Body of pancreas (tissue), 4 donors: ENCODE measurements at regions not wholly inside any gene's neighbourhood (a gene's known extent, or its start where the extent isn't known, plus 50 kb on each side); places are given as distances from the start of the nearest gene placed in this dataset.

ENCODE experiments used
- ATAC-seq: fragments of 150-250 bp; one replicate; pipeline ENCODE4 v1.9.1; 2016
- DNase-seq, 4 donors: peaks; one replicate each; pipeline ENCODE4 v3.0.0-alpha.2; 2019
- H3K27ac ChIP-seq, 4 donors: fragments of 200-600 bp; sonication (generic); 1 replicate in 3 of 4; 2 replicates in 1 of 4; pipeline versions ENCODE4 v1.5.1 to v1.6.1; 2016 to 2019; ENCODE audit warnings: mild to moderate bottlenecking in 1 of 4, mixed read lengths in 1 of 4, moderate library complexity in 1 of 4
- H3K27me3 ChIP-seq, 2 donors: fragments of 200-600 bp; sonication (generic); one replicate each; pipeline ENCODE4 v1.6.0; 2016; ENCODE audit warnings: mild to moderate bottlenecking in 1 of 2
- H3K36me3 ChIP-seq, 2 donors: fragments of 200-600 bp; sonication (generic); replicated peaks in 1 of 2; 2 replicates each; pipeline ENCODE4 v1.5.1; 2016; ENCODE audit warnings: low read depth in 2 of 2; ENCODE audit not compliant: insufficient read depth in 1 of 2
- H3K4me1 ChIP-seq: fragments of 200-600 bp; sonication (generic); one replicate; pipeline ENCODE4 v1.6.0; 2016
- H3K4me3 ChIP-seq, 2 donors: fragments of 200-600 bp; sonication (generic); 1 replicate in 1 of 2; 2 replicates in 1 of 2; pipeline ENCODE4 v1.5.1; 2016 to 2019
- H3K9me3 ChIP-seq, 3 donors: fragments of 200-600 bp; sonication (generic); 1 replicate in 2 of 3; 2 replicates in 1 of 3; pipeline ENCODE4 v1.5.1; 2016
- CTCF ChIP-seq, 7 experiments: fragments of 450-650 bp in 4 of 7; fragments of 200-600 bp in 3 of 7; sonication (generic) in 3 of 7; IDR thresholded peaks; one replicate each; pipeline ENCODE4 v1.5.1; 2016 to 2019; ENCODE audit warnings: antibody characterized with exemption in 7 of 7
- POLR2A ChIP-seq, 3 donors: fragments of 450-650 bp; IDR thresholded peaks; one replicate each; pipeline ENCODE4 v1.6.1; 2016; ENCODE audit warnings: antibody characterized with exemption in 3 of 3, mild to moderate bottlenecking in 2 of 3
- WGBS, 2 donors: methylation state at CpG; one replicate each; pipeline ENCODE4 v1.1.5; 2017; 5-methylcytosine and 5-hydroxymethylcytosine counted together
- intact Hi-C: fragments of 100-400 bp; cut with DNase I; formaldehyde crosslinking; loops from one replicate; pipeline ENCODE4 v1.15.1; 2023

DNA sequence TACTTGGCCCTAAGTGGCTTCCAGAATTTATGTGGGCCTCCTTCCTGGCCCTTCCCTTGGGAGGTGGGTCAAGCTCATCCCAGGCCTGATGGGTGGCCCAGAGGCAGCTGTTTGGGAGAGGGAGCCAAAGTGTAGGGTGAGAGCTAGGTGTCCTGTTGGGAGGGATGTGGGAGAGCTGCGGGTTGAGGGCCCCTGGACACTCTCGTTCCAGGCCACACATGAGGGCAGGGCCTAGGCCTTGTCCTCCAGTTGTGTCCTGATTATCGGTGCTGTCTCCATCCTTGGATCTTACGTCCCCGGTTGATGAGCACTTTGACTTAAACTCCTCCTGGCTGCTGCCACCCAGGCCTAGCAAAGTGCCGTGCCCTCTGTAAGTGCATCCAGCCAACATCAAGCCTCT, 177.5 kb upstream of the VASH1 start:
- Histone ChIP-seq H3K27ac (peak overlapping the region; percentile 45 to 83 (median 77)), H3K27me3 (no peaks in the 10 kb centered on the region), H3K4me3 (no peak overlapping the region), H3K36me3 (no peaks in the 10 kb centered on the region), H3K4me1 (peaks cover 35% of the 10 kb centered on the region), H3K9me3 (no peaks in the 10 kb centered on the region)
- intact Hi-C loops = no loop called here
- TF ChIP-seq POLR2A (IDR thresholded peaks at IDR 0.05) (no peak), CTCF (IDR thresholded peaks at IDR 0.05) (no peak)
- WGBS, 2 donors = 67 to 72% methylated on average over 1 to 6 of the region's 6 CpGs
- peak; percentile 3 for ATAC-seq
- no peak for DNase-seq

GRCh38 chr14:76584271-76584702, 177.0 kb upstream of the VASH1 start:
- peak; percentile 94 for ATAC-seq
- intact Hi-C loops = no loop called here
- Histone ChIP-seq H3K9me3 (no peaks in the 10 kb centered on the region), H3K36me3 (no peaks in the 10 kb centered on the region), H3K4me3 (no peak overlapping the region), H3K27ac (peak overlapping the region; percentile 45 to 83 (median 77)), H3K27me3 (no peaks in the 10 kb centered on the region), H3K4me1 (peaks cover 35% of the 10 kb centered on the region)
- TF ChIP-seq POLR2A (IDR thresholded peaks at IDR 0.05) = no peak
- TF ChIP-seq CTCF (IDR thresholded peaks at IDR 0.05) = no peak
- WGBS, 2 donors = 43 to 48% methylated on average over 9 of the region's 9 CpGs
- peak; percentile 67 to 81 (median 77) for DNase-seq

GRCh38 chr14:76585616-76586015, 175.7 kb upstream of the VASH1 start:
- no peak overlapping the region for H3K4me3 ChIP-seq
- TF ChIP-seq CTCF (IDR thresholded peaks at IDR 0.05) = no peak
- TF ChIP-seq POLR2A (IDR thresholded peaks at IDR 0.05) = no peak
- DNase-seq = peak in 2 of 4 donors; percentile 11 to 48
- peaks cover 35% of the 10 kb centered on the region for H3K4me1 ChIP-seq
- ATAC-seq = no peak
- peak overlapping the region; percentile 15 to 83 (median 77) for H3K27ac ChIP-seq
- intact Hi-C loops = no loop called here
- no peaks in the 10 kb centered on the region for H3K36me3 ChIP-seq
- H3K27me3 ChIP-seq = no peaks in the 10 kb centered on the region
- H3K9me3 ChIP-seq = no peaks in the 10 kb centered on the region
- WGBS, 2 donors = 34 to 39% methylated on average over 8 of the region's 8 CpGs

- Histone ChIP-seq H3K27me3 (no peaks in the 10 kb centered on the region), H3K9me3 (no peaks in the 10 kb centered on the region), H3K4me1 (peaks cover 26% of the 10 kb centered on the region), H3K4me3 (no peak overlapping the region), H3K27ac (no peak overlapping the region), H3K36me3 (no peaks in the 10 kb centered on the region)
- TF ChIP-seq POLR2A (IDR thresholded peaks at IDR 0.05) (no peak), CTCF (IDR thresholded peaks at IDR 0.05) (no peak)
- no peak for DNase-seq
- no peak for ATAC-seq
- WGBS, 2 donors = 85 to 96% methylated on average over 4 of the region's 4 CpGs
- intact Hi-C loops = no loop called here
Measured at GRCh38 chr14:76589246-76589645, 172.0 kb upstream of the VASH1 start.

DNA sequence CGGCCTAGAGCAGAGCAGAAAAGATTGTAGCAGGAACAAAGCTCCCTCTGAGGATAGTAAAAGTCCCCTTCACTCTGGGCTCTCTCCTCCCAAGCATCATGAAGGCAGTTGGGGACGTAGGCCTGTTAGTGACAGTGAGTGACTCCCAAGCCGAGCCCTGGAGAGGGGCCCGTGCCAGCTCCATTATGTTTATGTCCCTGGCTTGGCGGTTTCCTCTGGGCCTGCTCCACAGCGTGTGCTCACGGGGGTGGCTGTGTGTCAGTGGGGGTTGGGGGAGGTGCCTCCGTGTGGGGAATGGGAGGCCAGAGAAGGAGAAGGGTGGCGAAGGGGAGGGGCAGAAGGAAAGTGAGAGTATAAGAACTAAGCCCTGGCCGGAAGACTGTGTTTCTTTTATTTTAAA, 170.0 kb upstream of the VASH1 start:
- H3K27ac ChIP-seq = no peak overlapping the region
- H3K27me3 ChIP-seq = no peaks in the 10 kb centered on the region
- H3K36me3 ChIP-seq = no peaks in the 10 kb centered on the region
- no peaks in the 10 kb centered on the region for H3K9me3 ChIP-seq
- H3K4me1 ChIP-seq = peaks cover 10% of the 10 kb centered on the region
- ATAC-seq = no peak
- H3K4me3 ChIP-seq = no peak overlapping the region
- no peak for DNase-seq
- intact Hi-C loops = no loop called here
- no peak for TF ChIP-seq POLR2A (IDR thresholded peaks at IDR 0.05)
- TF ChIP-seq CTCF (IDR thresholded peaks at IDR 0.05) = no peak
- WGBS, 2 donors = 37 to 39% methylated on average over 7 to 10 of the region's 10 CpGs
